Fibroblast of skin of scalp (primary cell): ENCODE measurements at regions not wholly inside any gene's neighbourhood (a gene's known extent, or its start where the extent isn't known, plus 50 kb on each side); places are given as distances from the start of the nearest gene placed in this dataset.

Source experiments
- DNase-seq: peaks from one replicate; pipeline ENCODE4 v3.0.0-alpha.2; 2013

DNA sequence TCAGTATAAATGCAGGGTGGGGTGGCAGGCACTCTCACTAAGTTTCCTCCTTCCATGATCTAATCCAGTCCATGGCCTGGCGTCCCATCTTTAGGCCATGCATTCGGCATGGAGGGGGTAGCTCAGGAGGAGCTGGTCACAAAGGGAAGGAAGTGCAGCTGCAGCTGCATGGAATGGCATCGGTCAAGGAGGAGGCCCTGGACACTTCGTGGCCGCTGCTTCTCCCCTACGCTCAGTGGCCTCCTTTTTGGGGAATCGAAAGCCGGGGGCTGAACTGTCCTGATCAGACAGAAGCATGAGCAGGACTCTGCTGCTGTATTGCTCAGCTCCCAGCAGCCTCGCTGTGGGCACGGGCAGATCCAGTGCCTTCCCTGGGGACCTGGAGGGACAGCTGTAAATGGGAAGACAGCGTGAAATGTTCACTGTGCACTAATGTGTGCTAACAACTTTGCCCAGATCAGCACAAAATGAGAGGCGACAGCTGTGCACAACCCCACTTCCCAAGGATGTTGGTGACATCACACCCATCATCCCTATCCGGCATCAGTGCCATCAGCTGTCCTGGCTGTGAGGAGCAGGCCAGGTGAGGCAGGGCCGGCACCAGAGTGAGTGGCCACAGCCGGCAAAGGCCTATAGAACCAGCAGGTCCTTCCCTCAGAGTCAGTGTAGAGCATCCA is 520.1 kb upstream of the RAB6C start:
- no peak for DNase-seq

DNA sequence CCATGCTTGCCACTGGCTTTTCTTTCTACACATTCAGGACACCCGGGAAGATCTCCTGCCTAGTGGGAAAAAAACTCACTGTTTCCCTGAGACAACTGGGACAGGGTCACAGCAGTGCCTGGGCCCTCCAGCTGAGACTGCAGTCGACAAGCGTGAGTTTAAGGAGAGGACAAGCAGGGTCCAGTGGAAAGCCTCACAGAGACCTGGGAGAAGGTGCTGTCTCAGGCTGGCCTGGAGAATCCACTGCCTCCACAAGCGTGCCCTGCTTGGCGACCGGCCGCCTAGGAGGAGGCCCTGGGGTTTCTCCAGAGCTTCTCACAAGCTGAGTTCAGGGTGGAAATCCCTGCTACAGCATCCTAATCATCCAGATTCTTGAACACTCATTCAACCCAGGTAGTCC is 519.6 kb upstream of the RAB6C start:
- no peak for DNase-seq

DNA sequence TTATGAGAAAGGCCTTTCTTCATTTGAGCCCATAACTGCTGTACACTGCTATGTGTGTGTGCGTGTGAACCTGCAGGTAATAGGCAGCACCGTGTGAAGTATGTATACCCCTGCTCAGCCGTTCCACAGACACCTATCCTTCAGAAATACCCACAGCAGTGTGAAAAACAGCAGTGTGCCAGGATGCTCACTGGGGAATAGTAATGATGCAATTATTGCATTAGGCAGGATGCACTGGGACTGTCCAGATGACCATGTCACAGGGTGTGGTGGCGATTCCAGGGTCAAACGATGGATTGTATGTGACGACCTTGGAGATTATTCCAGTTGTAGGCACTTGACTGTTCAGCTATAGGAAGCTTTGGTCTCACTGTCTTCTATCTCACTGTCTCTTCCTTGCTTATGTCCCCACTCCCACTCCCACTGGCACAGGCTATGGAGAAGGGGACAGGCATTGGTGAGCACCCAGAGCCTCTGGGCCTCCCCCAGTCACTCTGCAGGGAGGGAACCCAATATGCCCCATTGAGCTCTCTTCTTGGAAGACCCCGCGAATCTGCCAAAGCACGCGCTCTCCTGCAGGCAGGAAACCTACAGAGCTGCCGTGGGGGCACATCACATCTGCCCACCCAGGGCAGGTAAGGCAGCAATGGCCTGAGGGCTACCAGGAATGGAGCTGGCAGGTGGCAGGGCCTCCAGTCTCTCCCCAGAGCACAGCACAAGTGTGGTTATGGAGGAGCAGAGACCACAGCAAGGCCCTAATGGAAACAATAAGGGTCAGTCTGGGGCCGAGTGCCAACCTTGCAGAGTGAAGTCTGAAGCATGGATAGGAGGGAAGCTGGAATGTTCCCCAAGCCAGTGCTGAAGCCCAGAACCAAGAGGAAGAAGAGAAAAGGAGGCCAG is 518.9 kb upstream of the RAB6C start:
- DNase-seq, result no peak

DNA sequence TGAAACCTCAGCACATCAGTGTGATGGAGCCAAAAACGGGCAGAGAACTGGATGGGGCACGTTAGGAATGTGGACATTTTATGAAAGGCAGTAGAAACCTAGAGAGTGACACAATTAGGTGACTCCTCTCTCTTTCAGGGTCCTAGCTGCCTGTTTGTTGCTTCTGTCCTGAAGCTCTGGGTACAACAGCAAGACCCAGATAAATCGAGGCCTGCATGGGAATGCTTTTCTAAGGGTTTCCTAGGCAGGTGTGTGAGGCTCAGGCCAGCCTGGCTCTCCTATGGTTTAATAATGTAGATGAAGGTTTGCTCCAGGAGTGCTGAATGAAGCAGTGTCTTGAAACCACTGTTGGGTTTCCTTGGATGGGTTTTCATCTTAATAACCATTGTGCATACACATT is 517.1 kb upstream of the RAB6C start:
- no peak for DNase-seq

DNA sequence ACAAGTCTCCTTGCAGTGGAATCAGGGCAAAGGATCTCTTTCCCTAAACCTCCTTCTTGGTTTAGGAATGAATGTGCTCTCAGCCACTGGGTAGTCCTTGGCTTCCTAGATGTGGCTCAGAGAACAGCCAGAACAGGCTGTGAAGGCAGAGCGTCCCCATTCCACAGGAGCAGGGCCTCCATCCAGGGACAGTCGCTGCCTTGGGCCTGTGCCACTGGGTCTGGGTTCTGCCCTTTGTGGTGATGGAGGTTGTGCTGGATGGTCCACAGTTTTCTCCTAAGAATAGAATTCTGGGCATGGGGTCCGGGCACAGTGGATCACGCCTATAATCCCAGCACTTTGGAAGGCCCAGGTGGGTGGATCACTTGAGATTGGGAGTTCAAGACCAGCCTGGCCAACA is 516.5 kb upstream of the RAB6C start:
- no peak for DNase-seq

DNA sequence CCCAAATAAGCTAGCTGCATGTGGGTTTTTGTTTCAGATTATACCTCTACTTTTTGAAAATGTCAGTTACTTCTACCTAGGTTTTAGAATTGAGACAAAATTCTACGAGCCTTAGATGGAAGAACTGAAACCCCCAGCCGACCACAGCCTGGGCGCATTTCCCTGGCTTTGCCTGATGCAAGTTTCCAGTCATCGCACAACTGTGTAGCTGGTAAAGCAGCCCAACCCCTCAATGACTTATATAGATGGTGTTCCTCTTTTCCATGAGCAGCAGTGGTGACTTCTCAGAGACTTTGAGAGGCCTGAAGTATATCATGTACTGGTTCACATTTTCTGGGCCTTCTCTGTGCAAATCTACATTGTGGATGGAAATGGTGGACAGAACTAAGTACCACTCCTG is 515.4 kb upstream of the RAB6C start:
- no peak for DNase-seq

DNA sequence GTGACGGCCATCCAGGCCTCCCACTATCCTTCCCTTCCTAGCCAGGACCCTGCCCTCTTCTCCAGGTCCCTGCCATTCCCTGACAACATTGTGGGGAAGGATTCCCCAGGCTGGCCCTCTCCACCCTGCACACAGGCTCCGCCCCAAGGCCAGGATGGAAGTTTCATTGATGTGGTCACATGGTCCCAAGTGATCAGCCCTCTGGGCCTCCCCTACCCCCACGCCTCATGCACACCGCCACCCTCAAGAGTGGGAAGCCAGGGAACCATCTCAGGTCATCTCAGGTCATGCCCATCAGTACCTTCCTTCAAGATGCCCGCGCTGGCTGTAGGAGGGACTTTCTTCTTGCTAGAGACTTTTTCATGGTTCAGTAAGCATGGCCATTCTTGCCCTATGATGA is 514.8 kb upstream of the RAB6C start:
- DNase-seq, result no peak

DNA sequence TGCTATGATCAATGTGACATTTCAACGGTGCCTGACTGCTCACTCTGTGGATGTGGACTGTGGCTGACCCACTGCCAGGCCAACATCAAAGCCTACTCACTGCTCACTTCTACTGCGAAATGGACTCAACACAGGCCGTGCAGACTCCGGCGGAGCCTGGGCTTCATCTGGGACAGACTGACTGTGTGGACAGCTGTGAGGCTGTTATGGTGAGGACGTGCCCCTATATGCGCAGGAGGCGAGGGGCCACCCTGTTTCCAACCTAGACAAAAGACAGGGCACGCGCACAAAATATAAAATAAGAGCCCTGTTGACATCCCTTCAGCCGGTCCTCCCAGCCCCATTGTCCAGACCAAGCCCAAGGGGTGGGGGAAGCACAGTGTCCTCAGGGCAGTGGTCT is 514.4 kb upstream of the RAB6C start:
- no peak for DNase-seq

DNA sequence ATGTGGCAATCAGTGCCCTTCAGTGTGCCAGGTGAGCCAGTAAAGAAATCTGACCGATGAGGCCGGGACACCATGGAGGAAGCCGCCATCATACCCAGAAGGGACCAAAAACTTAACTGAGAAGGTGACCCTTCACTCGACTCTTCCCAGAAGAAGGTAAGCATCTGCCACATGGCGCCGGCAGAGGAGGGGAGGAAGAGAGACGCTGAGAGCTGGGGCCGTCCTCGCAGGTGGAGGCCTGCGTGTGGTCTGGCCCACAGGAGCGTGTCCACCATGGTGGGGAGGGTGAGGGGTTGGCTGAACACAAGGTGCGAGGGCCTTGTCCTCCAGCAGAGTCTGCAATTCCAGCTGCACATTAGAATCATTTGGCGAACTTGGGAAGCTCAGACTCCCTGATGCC is 513.1 kb upstream of the RAB6C start:
- no peak for DNase-seq

DNA sequence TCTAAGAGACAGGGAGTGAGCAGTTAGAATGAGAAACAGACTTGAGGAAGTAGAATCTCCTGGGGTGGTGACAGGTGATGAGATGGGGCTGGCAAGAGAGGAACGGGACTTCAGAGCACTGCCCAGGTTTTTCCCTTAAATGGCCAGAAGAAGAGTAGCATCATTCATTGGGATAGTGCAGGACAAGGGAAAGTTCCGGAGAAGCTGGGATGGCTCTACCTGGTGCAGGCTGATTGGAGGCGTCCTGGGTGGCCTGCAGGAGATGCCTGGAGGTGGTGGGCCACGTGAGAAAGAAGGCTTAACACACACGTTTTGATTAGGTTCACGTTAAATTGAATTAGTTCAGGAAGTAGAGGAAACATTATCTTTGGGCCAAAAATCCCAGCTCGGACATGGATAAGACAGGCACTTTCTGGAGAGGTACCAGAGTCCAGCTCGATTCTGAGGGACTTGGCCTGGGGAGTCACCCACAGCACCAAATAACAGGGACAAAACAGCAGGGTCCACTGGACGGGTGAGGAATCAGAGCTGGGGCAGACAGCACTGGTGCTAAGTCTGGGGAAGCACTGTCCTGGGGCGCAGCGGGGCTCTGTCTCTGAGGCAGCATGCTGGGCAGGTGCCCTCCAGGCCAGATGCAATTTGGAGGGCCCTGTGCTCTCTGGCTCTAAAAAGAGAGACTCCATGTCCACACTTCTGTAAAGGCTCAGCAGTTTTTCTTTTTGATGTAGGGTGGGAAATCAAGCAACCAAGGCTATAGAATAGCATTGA is 512.3 kb upstream of the RAB6C start:
- DNase-seq, result no peak

DNA sequence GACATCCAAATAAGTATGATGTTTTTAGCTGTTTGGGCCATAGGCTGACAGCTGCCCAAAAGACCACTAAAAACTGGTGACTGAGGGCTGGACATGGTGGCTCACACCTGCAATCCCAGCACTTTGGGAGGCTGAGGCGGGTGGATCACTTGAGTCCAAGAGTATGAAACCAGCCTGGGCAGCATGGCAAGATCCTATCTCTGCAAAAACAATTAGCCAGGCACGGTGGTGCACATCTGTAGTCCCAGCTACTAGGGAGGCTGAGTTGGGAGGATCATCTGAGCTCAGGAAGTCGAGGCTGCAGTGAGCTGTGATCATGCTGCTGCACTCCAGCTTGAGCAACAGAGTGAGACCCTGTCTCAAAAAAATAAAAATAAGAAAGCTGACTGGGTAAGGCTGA is 511.5 kb upstream of the RAB6C start:
- DNase-seq, result no peak

DNA sequence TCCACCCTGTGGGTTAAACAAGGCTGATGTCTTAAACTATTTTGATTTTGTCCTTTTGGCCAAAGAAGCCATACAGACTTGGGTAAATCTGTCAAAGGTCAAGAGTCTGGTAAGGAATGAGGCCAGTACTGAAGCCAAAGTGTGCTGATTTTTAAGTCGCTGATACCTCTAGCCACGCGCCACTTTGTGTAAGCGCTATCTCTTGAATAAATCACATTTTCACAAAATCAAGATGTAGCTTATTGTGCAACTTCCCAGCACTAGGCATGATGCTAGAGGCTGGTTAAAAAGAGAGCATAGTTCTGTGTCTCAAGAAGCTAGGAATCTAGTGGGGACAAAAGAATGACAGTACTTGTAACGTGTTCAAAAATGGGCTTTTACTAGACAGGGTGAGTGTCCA is 510.6 kb upstream of the RAB6C start:
- no peak for DNase-seq

DNA sequence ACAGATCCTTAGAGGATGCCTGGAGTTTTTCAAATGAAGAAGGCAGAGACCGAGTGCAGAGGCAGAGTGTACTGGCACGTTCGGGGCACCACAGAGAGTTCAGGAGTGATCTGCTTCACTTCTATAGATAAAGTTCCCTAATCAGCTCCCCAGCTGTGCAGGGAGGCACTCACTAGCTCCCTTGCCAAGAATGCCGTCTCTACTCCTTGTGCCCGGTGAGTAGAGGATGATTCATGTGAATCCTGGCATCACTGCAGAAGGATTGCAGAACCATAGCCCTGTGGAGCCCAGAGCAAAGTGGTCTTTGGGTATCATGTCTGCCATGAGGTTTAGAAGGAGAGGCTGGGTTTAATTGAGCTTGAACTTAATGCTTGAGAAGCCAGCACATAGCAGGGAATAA is 510.1 kb upstream of the RAB6C start:
- no peak for DNase-seq

DNA sequence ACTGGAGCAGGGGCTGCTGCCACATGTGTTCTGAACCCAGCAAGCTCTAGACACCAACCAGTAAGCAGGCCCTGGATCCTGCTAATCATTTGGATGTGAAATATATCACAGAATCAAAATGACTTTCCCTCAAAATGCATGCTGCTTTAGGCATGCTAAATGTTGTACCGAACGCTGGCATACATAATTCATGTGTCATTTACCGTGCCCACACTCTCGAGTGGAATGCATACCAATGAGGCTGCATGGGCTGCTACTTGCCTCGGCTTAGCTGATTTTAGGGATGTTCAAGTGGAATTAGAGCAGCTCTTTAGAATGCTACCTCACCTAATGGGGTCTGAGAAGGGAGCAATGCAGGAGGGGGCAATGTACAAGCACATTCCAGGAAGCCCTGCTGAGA is 509.6 kb upstream of the RAB6C start:
- DNase-seq, result no peak

DNA sequence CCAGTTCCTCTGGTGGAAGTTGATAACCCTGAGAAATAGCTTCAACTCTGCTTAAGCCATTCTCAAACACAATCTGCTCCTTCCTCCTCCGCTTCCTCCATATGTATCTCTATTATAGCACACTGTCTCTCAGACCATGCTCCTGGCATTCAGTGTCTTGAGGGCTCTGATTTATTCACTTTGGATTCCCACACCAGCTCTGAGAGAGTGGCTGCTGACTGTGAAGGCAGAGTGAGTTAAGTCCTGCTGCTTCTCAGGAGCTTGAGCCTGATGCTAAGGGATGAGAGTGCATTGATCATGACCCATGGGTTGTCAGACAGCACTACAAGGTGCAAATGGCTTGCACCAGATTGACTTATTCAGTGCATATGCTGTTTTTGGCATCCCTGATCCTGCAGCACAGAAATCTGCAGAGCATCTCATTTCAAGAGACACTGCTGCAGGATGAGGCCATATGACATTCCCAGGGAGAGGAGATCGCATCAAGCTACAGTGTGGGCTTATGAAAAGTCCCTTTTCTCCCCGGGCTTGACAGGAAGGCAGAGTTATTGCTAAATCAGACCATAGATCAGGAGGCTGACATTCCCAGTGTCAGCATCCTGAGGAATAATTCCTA is 500.5 kb upstream of the RAB6C start:
- no peak for DNase-seq

DNA sequence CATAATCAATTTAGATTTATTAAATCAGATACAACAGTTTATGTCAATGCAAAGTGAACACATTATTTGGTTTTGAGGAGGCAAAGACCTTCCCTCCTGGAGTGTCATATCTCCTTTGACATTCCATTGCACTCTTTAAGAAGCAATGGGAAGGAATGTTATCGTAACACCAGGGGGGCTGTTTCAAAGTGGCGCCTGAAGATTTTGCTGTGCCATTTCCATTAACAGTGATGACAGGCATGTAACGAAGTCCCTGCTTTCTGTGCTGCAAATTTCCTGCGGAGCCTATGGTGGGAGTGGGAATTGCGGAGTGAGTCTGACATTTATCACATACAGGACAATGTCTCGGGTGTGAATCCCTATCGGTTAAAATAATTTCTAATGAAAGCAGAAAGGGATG is 499.6 kb upstream of the RAB6C start:
- no peak for DNase-seq

DNA sequence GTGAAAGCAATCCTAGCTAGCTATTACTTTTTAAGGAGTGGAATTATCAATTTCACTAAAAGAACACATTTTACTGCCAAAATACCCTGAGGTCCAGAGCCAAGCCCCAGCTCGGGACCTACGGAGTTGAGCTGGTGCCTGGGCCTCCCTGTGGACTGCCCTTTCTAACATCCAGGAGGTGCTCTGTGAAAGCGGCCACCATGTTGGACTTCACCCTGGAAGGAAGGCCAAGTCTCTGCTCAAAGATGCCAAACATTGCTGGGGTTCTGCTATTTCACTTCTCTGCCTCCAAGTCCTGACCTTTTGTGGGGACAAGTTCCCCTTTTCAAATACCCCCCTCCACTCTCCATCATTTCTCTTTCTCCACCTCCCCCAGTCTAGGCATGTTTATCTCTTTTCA is 498.7 kb upstream of the RAB6C start:
- DNase-seq, result no peak

DNA sequence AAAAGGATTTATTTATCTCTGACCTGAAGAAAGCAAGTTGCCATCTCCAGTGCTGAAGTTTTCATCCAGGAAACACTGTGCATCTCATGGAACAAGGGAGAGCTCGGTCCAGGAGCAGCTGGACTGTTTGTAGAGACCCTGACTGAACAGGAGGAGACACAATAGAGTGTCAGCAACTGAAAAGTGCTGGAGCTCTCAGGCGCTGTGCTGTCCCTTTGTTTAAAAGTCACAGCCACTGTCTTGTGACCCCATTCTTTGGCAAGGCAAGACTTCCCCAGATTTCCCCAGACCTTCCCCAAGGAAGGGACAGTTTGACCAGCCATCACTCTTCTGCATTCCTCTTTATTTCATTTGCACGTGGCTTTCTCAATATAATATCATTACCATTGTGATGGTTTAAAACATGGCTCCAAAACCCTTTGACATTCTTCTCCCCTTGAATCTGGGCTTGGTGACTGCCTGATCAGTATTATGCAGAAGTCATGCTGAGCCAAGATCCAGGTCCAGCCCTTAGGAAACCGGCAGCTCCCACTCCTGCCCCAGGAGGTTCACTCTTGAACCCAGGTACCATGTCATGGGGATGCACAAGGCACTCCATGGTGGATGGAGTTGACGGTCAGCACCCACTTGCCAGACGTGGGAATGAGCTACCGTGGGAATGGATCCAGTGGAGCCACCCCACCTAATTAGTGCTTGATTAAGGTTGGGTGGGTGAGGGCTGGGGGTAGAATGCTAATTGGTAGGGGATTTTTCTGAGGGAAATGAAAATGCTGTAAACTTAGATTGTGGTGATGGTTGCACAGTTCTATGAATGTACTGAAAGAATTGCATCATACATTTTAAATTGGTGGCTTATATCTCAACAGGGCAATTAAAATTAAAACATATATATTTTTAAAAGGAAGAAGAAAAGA is 497.9 kb upstream of the RAB6C start:
- no peak for DNase-seq

DNA sequence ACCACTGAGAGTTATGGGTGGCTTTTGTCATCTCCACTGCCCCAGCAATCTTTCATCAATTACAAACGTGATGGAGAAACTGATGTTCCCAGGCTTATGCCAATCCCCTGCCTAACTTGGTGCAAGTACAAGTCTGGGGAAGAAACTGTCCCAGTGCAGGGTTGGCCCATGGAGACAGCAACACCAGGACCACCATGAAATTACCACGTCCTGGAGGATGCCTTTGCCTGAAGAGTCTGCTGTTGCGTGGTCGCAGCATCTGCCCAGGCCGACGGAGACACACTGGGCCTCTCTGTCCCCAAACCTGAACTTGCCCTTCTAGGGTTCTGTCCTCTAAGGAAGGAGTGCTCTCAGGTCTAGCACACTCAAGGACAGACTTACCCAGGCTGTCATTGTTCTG is 496.8 kb upstream of the RAB6C start:
- no peak for DNase-seq

DNA sequence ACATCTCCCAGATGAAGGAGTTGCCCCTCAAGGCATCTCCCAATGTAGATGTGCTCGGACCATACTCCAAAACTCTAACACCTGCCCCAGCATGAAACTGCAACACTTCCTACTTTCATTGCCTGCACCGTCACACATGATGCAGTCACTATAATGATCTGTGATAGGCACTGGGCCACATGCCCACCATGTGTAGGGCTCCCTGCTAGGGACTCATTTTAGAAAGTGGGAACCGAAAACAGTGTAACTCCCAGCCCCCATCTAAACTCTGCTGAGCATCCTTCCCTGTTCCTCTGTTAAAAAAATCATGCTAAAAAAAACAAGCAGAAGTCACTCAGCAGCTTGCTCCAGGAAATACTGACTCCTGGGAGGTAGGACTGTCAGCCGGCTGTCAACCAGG is 496.1 kb upstream of the RAB6C start:
- DNase-seq, result no peak

DNA sequence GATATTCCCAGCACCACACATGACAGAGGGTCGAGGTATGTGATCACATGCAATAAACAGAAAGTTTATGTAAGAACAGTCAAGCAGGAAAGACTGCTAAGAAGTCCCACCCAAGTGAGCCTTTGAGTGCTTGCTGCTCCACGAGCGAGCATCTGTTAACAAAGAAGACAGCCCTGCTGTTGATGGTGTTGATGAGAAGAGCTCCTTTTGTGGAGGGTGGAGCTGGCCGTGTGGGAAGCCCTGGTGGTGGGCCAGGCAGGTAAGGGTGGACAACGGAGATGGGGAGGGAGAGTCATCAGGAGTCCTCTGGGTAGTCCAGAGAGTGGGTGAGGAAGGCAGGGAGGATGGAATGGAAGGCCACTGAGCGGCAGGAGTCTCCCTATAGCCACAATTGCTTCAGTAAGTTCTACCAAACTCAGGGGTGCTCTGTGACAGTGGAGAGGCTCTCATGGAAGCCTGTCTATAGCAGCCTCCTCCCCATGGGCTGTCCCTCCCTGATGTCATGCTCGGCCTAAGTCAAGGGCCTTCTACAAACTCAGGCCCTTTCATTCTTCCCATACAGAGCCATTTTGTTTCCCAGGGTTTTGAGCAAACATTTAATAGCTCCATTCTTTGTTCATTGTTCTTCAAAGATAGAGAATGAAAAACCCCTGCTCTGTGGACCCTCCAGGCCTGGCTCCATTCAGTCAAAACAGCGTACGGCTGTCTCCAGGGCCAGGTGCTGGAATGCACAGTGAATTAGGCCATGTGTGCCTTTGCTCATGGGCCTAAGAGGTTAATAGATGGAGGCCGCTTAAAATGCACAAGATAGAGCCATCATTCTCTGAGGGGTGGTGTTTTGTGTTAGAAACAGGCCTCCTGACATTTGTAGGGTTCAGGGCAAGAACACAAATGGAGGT is 494.2 kb upstream of the RAB6C start:
- no peak for DNase-seq
